H9 (cell line): ENCODE measurements at regions not wholly inside any gene's neighbourhood (a gene's known extent, or its start where the extent isn't known, plus 50 kb on each side); places are given as distances from the start of the nearest gene placed in this dataset.

Experiments used
- DNase-seq: peaks from one replicate; pipeline ENCODE4 v3.0.0-alpha.2; 2017
- H2AFZ ChIP-seq: one replicate; pipeline ENCODE4 v1.6.1; 2013; ENCODE audit warnings: mild to moderate bottlenecking, low read length, control low read depth, moderate library complexity
- H2AK5ac ChIP-seq: 2 replicates; pipeline ENCODE4 v1.6.1; 2013; ENCODE audit warnings: low read length, control low read depth, mixed read lengths; ENCODE audit not compliant: insufficient read length
- H2BK120ac ChIP-seq: one replicate; pipeline ENCODE4 v1.6.1; 2013; ENCODE audit warnings: low read depth, mild to moderate bottlenecking, low read length, control low read depth, inconsistent platforms; ENCODE audit not compliant: poor library complexity, severe bottlenecking
- H2BK12ac ChIP-seq: 2 replicates; pipeline ENCODE4 v1.6.1; 2013; ENCODE audit warnings: low read length, control low read depth, mixed read lengths, low read depth; ENCODE audit not compliant: insufficient read length
- H2BK15ac ChIP-seq: 2 replicates; pipeline ENCODE4 v1.6.1; 2013; ENCODE audit warnings: low read depth, low read length, control low read depth
- H2BK20ac ChIP-seq: one replicate; pipeline ENCODE4 v1.6.1; 2013; ENCODE audit warnings: low read depth, mild to moderate bottlenecking, low read length, control low read depth, inconsistent platforms; ENCODE audit not compliant: poor library complexity, severe bottlenecking
- H2BK5ac ChIP-seq: 2 replicates; pipeline ENCODE4 v1.6.1; 2013; ENCODE audit warnings: low read length, control low read depth, mixed read lengths; ENCODE audit not compliant: insufficient read length
- H3K14ac ChIP-seq: 2 replicates; pipeline ENCODE4 v1.6.1; 2013; ENCODE audit warnings: low read length, control low read depth; ENCODE audit not compliant: insufficient read depth
- H3K18ac ChIP-seq: 2 replicates; pipeline ENCODE4 v1.6.1; 2013; ENCODE audit warnings: low read depth, mild to moderate bottlenecking, mixed read lengths, low read length, control low read depth; ENCODE audit not compliant: insufficient read length
- H3K23ac ChIP-seq: 2 replicates; pipeline ENCODE4 v1.6.1; 2013; ENCODE audit warnings: low read length, control low read depth, mixed read lengths, low read depth; ENCODE audit not compliant: insufficient read length
- H3K23me2 ChIP-seq: 2 replicates; pipeline ENCODE4 v1.6.1; 2013; ENCODE audit warnings: low read depth, mild to moderate bottlenecking, mixed read lengths, low read length, control low read depth; ENCODE audit not compliant: insufficient read length, poor library complexity, severe bottlenecking
- H3K27ac ChIP-seq: 2 replicates; pipeline ENCODE4 v1.5.1; 2013; ENCODE audit warnings: low read length, control low read depth, mixed read lengths, low read depth; ENCODE audit not compliant: insufficient read length
- H3K27me3 ChIP-seq: 2 replicates; pipeline ENCODE4 v1.6.1; 2013; ENCODE audit warnings: low read length, control low read depth, inconsistent platforms; ENCODE audit not compliant: insufficient read depth
- H3K4ac ChIP-seq: 2 replicates; pipeline ENCODE4 v1.6.1; 2013; ENCODE audit warnings: low read depth, mild to moderate bottlenecking, control low read depth, inconsistent platforms, low read length, moderate library complexity
- H3K4me1 ChIP-seq: 2 replicates; pipeline ENCODE4 v1.6.1; 2013; ENCODE audit warnings: low read length, control low read depth, inconsistent platforms; ENCODE audit not compliant: insufficient read depth
- H3K4me2 ChIP-seq: 2 replicates; pipeline ENCODE4 v1.6.1; 2013; ENCODE audit warnings: low read length, control low read depth, mixed read lengths; ENCODE audit not compliant: insufficient read length, insufficient read depth
- H3K56ac ChIP-seq: 2 replicates; pipeline ENCODE4 v1.6.1; 2013; ENCODE audit warnings: low read depth, mild to moderate bottlenecking, mixed read lengths, low read length, control low read depth; ENCODE audit not compliant: insufficient read length
- H3K79me1 ChIP-seq: 2 replicates; pipeline ENCODE4 v1.6.1; 2013; ENCODE audit warnings: low read depth, mild to moderate bottlenecking, moderate library complexity, low read length, control low read depth, inconsistent platforms; ENCODE audit not compliant: insufficient read depth, poor library complexity, severe bottlenecking
- H3K79me2 ChIP-seq: 2 replicates; pipeline ENCODE4 v1.6.1; 2013; ENCODE audit warnings: low read length, control low read depth, inconsistent platforms; ENCODE audit not compliant: insufficient read depth
- H3K9ac ChIP-seq: 2 replicates; pipeline ENCODE4 v1.6.1; 2013; ENCODE audit warnings: low read length, control low read depth, mixed read lengths; ENCODE audit not compliant: insufficient read length; ENCODE audit errors: extremely low read depth
- H3K9me3 ChIP-seq: one replicate; pipeline ENCODE4 v1.6.1; 2013; ENCODE audit warnings: low read depth, low read length, inconsistent platforms; ENCODE audit not compliant: control insufficient read depth
- H3T11ph ChIP-seq: one replicate; pipeline ENCODE4 v1.6.1; 2013; ENCODE audit warnings: mild to moderate bottlenecking, low read length, control low read depth, inconsistent platforms
- H4K20me1 ChIP-seq: one replicate; pipeline ENCODE4 v1.6.1; 2013; ENCODE audit not compliant: control insufficient read depth, insufficient read length, insufficient read depth
- H4K5ac ChIP-seq: 2 replicates; pipeline ENCODE4 v1.6.1; 2013; ENCODE audit warnings: low read depth, mild to moderate bottlenecking, mixed read lengths, low read length, control low read depth; ENCODE audit not compliant: insufficient read length
- H4K8ac ChIP-seq: replicated peaks from 2 replicates; pipeline ENCODE4 v1.6.1; 2013; ENCODE audit warnings: low read length, control low read depth, mixed read lengths, low read depth; ENCODE audit not compliant: insufficient read length
- H4K91ac ChIP-seq: 2 replicates; pipeline ENCODE4 v1.6.1; 2013; ENCODE audit warnings: low read depth, mild to moderate bottlenecking, moderate library complexity, mixed read lengths, low read length, control low read depth; ENCODE audit not compliant: insufficient read length
- H3K27ac Mint-ChIP-seq, 3 experiments: 2 replicates in 2 of 3; 3 replicates in 1 of 3; pipeline ENCODE4 v1.8.0; 2020 to 2021; ENCODE audit warnings: mixed read lengths in 3 of 3, mild to moderate bottlenecking in 1 of 3, moderate library complexity in 1 of 3
- H3K27me3 Mint-ChIP-seq: 2 replicates; pipeline ENCODE4 v1.8.0; 2021; ENCODE audit warnings: low read depth, mild to moderate bottlenecking, moderate library complexity, mixed read lengths
- H3K36me3 Mint-ChIP-seq, 3 experiments: 2 replicates in 2 of 3; 3 replicates in 1 of 3; pipeline ENCODE4 v1.8.0; 2020 to 2021; ENCODE audit warnings: low read depth in 3 of 3, mixed read lengths in 3 of 3; ENCODE audit not compliant: insufficient read depth in 1 of 3
- H3K4me1 Mint-ChIP-seq, 2 experiments: 2 replicates each; pipeline ENCODE4 v1.8.0; 2020; ENCODE audit warnings: mixed read lengths in 2 of 2
- H3K4me3 Mint-ChIP-seq, 2 experiments: 2 replicates in 1 of 2; 3 replicates in 1 of 2; pipeline ENCODE4 v1.8.0; 2020 to 2021; ENCODE audit warnings: mild to moderate bottlenecking in 2 of 2, mixed read lengths in 2 of 2, moderate library complexity in 1 of 2
- H3K9me3 Mint-ChIP-seq, 2 experiments: 2 replicates in 1 of 2; 3 replicates in 1 of 2; pipeline ENCODE4 v1.8.0; 2020; ENCODE audit warnings: mild to moderate bottlenecking in 2 of 2, mixed read lengths in 2 of 2, moderate library complexity in 1 of 2
- WGBS: extraction: QIAGEN DNeasy Blood & Tissue Kit; methylation state at CpG from one replicate; pipeline ENCODE4 v1.1.7; 2013; ENCODE audit warnings: missing lambda C conversion rate, low lambda C conversion rate, mixed read lengths; ENCODE audit not compliant: insufficient read length; ENCODE audit errors: extremely low coverage; 5-methylcytosine and 5-hydroxymethylcytosine counted together
- TF ChIP-seq, protein P1 (sequence below): fragments of 200-600 bp; sonication (generic); conservative IDR thresholded peaks from 3 replicates; pipeline ENCODE4 v1.8.0; 2021; ENCODE audit warnings: antibody characterized with exemption, mild to moderate bottlenecking

GRCh38 chr5:45189481-45189880 is 380.7 kb downstream of the MRPS30 start:
- H3K23me2 ChIP-seq, result no peaks in the 10 kb centered on the region
- H3K4me1 ChIP-seq, result no peaks in the 10 kb centered on the region; the same call in 1 of the 2 replicates
- H2BK120ac ChIP-seq, result no peak overlapping the region
- H3T11ph ChIP-seq, result no peak overlapping the region
- no peaks in the 10 kb centered on the region for H3K9me3 Mint-ChIP-seq
- no peak overlapping the region for H2BK15ac ChIP-seq
- no peaks in the 10 kb centered on the region for H3K36me3 Mint-ChIP-seq
- no peak overlapping the region for H2BK5ac ChIP-seq
- no peak for DNase-seq
- H2BK12ac ChIP-seq, result no peak overlapping the region
- H4K20me1 ChIP-seq, result no peaks in the 10 kb centered on the region
- H4K8ac ChIP-seq, result no peak overlapping the region
- no peaks in the 10 kb centered on the region for H3K27me3 Mint-ChIP-seq
- H3K27ac ChIP-seq, result no peak overlapping the region
- H3K4me2 ChIP-seq, result no peak overlapping the region
- H3K79me1 ChIP-seq, result no peaks in the 10 kb centered on the region
- no peak overlapping the region for H4K91ac ChIP-seq
- H3K4me1 Mint-ChIP-seq, result peaks cover 9 to 23% of the 10 kb centered on the region in 2 experiments
- H3K9ac ChIP-seq, result no peak overlapping the region
- TF ChIP-seq, protein P1, sequence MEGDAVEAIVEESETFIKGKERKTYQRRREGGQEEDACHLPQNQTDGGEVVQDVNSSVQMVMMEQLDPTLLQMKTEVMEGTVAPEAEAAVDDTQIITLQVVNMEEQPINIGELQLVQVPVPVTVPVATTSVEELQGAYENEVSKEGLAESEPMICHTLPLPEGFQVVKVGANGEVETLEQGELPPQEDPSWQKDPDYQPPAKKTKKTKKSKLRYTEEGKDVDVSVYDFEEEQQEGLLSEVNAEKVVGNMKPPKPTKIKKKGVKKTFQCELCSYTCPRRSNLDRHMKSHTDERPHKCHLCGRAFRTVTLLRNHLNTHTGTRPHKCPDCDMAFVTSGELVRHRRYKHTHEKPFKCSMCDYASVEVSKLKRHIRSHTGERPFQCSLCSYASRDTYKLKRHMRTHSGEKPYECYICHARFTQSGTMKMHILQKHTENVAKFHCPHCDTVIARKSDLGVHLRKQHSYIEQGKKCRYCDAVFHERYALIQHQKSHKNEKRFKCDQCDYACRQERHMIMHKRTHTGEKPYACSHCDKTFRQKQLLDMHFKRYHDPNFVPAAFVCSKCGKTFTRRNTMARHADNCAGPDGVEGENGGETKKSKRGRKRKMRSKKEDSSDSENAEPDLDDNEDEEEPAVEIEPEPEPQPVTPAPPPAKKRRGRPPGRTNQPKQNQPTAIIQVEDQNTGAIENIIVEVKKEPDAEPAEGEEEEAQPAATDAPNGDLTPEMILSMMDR, result no peak
- no peak overlapping the region for H3K14ac ChIP-seq
- H2BK20ac ChIP-seq, result no peak overlapping the region
- H2AK5ac ChIP-seq, result no peak overlapping the region
- H3K4me3 Mint-ChIP-seq, result no peak overlapping the region
- no peak overlapping the region for H2AFZ ChIP-seq
- H3K56ac ChIP-seq, result no peak overlapping the region
- no peak overlapping the region for H3K27ac Mint-ChIP-seq
- no CpG with 5 or more reads among the region's 5 CpGs for WGBS
- H3K79me2 ChIP-seq, result no peaks in the 10 kb centered on the region
- no peaks in the 10 kb centered on the region for H3K9me3 ChIP-seq
- no peak overlapping the region for H4K5ac ChIP-seq
- H3K4ac ChIP-seq, result no peak overlapping the region
- H3K23ac ChIP-seq, result no peak overlapping the region
- no peak overlapping the region for H3K18ac ChIP-seq
- H3K27me3 ChIP-seq, result no peaks in the 10 kb centered on the region
